Ascending aorta (tissue), 2 donors: ENCODE measurements at regions not wholly inside any gene's neighbourhood (a gene's known extent, or its start where the extent isn't known, plus 50 kb on each side); places are given as distances from the start of the nearest gene placed in this dataset.

Experiments used
- DNase-seq, 2 donors: peaks; one replicate each; pipeline ENCODE4 v3.0.0-alpha.2; 2019; ENCODE audit warnings: low spot score in 2 of 2
- H3K27ac ChIP-seq, 2 donors: fragments of 200-600 bp; sonication (generic); one replicate each; pipeline ENCODE4 v1.5.1; 2016 to 2017; ENCODE audit warnings: mild to moderate bottlenecking in 1 of 2
- H3K27me3 ChIP-seq: fragments of 200-600 bp; sonication (generic); one replicate; pipeline ENCODE4 v1.5.1; 2017
- H3K36me3 ChIP-seq, 2 donors: fragments of 200-600 bp; sonication (generic); one replicate each; pipeline ENCODE4 v1.5.1; 2016
- H3K4me1 ChIP-seq, 2 donors: fragments of 200-600 bp; sonication (generic); one replicate each; pipeline ENCODE4 v1.5.1; 2016 to 2017; ENCODE audit warnings: mild to moderate bottlenecking in 1 of 2
- H3K4me3 ChIP-seq, 2 donors: fragments of 200-600 bp; sonication (generic); one replicate each; pipeline ENCODE4 v1.5.1; 2016 to 2017; ENCODE audit warnings: mild to moderate bottlenecking in 1 of 2
- H3K9me3 ChIP-seq, 2 donors: fragments of 200-600 bp; sonication (generic); one replicate each; pipeline ENCODE4 v1.5.1; 2016
- CTCF ChIP-seq, 3 experiments: fragments of 200-600 bp in 2 of 3; fragments of 450-650 bp in 1 of 3; sonication (generic) in 2 of 3; IDR thresholded peaks; one replicate each; pipeline ENCODE4 v1.5.1; 2016 to 2019; ENCODE audit warnings: antibody characterized with exemption in 3 of 3, mild to moderate bottlenecking in 1 of 3, moderate library complexity in 1 of 3
- intact Hi-C: fragments of 100-400 bp; cut with DNase I; formaldehyde crosslinking; loops from one replicate; pipeline ENCODE4 v1.15.1; 2023

- H3K27ac ChIP-seq: no peak overlapping the region
- no peak for TF ChIP-seq CTCF (IDR thresholded peaks at IDR 0.05)
- no peak for DNase-seq
- H3K4me1 ChIP-seq: no peaks in the 10 kb centered on the region
- H3K4me3 ChIP-seq: no peak overlapping the region
- H3K9me3 ChIP-seq: no peaks in the 10 kb centered on the region
- H3K36me3 ChIP-seq: no peaks in the 10 kb centered on the region
- no peaks in the 10 kb centered on the region for H3K27me3 ChIP-seq
- intact Hi-C loops: no loop called here
These were observed 242.9 kb upstream of the FTMT start for GRCh38 chr5:121608826-121609225.

- Histone ChIP-seq H3K27ac (no peak overlapping the region), H3K27me3 (no peaks in the 10 kb centered on the region), H3K4me1 (no peaks in the 10 kb centered on the region), H3K36me3 (no peaks in the 10 kb centered on the region), H3K9me3 (no peaks in the 10 kb centered on the region), H3K4me3 (no peak overlapping the region)
- no peak for DNase-seq
- TF ChIP-seq CTCF (IDR thresholded peaks at IDR 0.05): no peak
- intact Hi-C loops: no loop called here
These were observed 227.6 kb upstream of the FTMT start for GRCh38 chr5:121624035-121624434.

- intact Hi-C loops: no loop called here
- Histone ChIP-seq H3K4me1 (no peaks in the 10 kb centered on the region), H3K27me3 (no peaks in the 10 kb centered on the region), H3K36me3 (no peaks in the 10 kb centered on the region), H3K27ac (no peak overlapping the region), H3K4me3 (no peak overlapping the region), H3K9me3 (no peaks in the 10 kb centered on the region)
- no peak for DNase-seq
- TF ChIP-seq CTCF (IDR thresholded peaks at IDR 0.05): no peak
These were observed 222.9 kb upstream of the FTMT start for GRCh38 chr5:121628783-121629182.

- H3K4me3 ChIP-seq: no peak overlapping the region
- intact Hi-C loops: no loop called here
- H3K27ac ChIP-seq: no peak overlapping the region
- no peak for DNase-seq
- no peaks in the 10 kb centered on the region for H3K27me3 ChIP-seq
- no peaks in the 10 kb centered on the region for H3K9me3 ChIP-seq
- H3K4me1 ChIP-seq: no peaks in the 10 kb centered on the region
- peak in 1 of 3 experiments; percentile 12 for TF ChIP-seq CTCF (IDR thresholded peaks at IDR 0.05)
- H3K36me3 ChIP-seq: no peaks in the 10 kb centered on the region
These were observed 221.3 kb upstream of the FTMT start for GRCh38 chr5:121630402-121630801.

- no peak overlapping the region for H3K27ac ChIP-seq
- intact Hi-C loops: no loop called here
- TF ChIP-seq CTCF (IDR thresholded peaks at IDR 0.05): no peak
- no peak overlapping the region for H3K4me3 ChIP-seq
- no peaks in the 10 kb centered on the region for H3K36me3 ChIP-seq
- no peaks in the 10 kb centered on the region for H3K27me3 ChIP-seq
- H3K4me1 ChIP-seq: no peaks in the 10 kb centered on the region
- no peak for DNase-seq
- H3K9me3 ChIP-seq: no peaks in the 10 kb centered on the region
These were observed 216.7 kb upstream of the FTMT start for GRCh38 chr5:121634946-121635345.

DNA sequence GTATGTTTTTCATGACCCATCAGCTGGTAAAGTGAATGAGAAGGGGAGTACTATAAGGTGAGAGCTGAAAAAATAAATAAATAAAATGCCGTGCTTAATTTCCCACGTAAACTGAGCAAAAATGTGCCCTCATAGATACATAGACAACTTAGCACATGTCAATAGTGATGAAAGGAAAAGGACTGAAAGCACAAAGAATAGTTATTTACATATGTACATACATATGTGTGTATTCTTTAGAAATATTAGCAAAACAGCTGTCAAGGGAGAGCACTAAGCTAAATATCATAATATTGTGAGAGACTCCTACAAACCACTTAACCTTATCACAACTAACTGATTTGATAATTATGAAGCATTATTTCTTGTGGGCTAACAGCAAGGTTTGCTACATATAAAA lies 213.6 kb upstream of the FTMT start:
- no peaks in the 10 kb centered on the region for H3K4me1 ChIP-seq
- H3K36me3 ChIP-seq: no peaks in the 10 kb centered on the region
- H3K27me3 ChIP-seq: no peaks in the 10 kb centered on the region
- TF ChIP-seq CTCF (IDR thresholded peaks at IDR 0.05): no peak
- no peaks in the 10 kb centered on the region for H3K9me3 ChIP-seq
- no peak overlapping the region for H3K27ac ChIP-seq
- H3K4me3 ChIP-seq: no peak overlapping the region
- no peak for DNase-seq
- intact Hi-C loops: no loop called here
